GM18508 (cell line): ENCODE measurements at regions not wholly inside any gene's neighbourhood (a gene's known extent, or its start where the extent isn't known, plus 50 kb on each side); places are given as distances from the start of the nearest gene placed in this dataset.
"Not testable (repeated sequence)": the region's sequence is repeated elsewhere in the genome, so short reads cannot be mapped to it uniquely, and the experiment has no call there.

ENCODE experiments used
- ATAC-seq: cut with Tn5 transposase; IDR thresholded peaks from one replicate; pipeline ENCODE4 v1.9.1; 2021; ENCODE audit warnings: moderate number of reproducible peaks; ENCODE audit not compliant: insufficient read depth, unreplicated experiment

GRCh38 chrX:25151749-25152148 is 136.0 kb upstream of the ARX start:
- ATAC-seq, result no peak

- ATAC-seq, result no peak
Observed at GRCh38 chrX:25144043-25144940, 128.5 kb upstream of the ARX start.

DNA sequence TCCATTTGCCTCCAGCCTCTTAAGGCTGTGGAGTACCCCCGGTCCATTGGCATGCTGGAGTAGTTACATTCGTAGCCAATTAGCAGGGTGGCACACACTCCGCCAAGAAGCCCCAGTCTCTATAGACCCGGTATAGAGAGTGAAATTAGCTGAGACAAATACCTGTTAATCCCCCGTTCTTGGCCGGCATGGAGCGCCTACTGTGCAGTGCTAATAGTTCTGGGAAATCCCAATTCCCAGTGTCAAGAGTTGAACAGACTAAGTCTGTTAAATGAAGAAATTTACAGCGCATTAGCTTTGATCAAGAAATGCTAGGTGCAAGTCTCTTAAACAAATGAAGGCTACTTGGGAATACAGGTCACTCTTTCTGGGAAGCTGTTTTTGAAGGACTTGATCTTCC is 127.8 kb upstream of the ARX start:
- ATAC-seq, result no peak

DNA sequence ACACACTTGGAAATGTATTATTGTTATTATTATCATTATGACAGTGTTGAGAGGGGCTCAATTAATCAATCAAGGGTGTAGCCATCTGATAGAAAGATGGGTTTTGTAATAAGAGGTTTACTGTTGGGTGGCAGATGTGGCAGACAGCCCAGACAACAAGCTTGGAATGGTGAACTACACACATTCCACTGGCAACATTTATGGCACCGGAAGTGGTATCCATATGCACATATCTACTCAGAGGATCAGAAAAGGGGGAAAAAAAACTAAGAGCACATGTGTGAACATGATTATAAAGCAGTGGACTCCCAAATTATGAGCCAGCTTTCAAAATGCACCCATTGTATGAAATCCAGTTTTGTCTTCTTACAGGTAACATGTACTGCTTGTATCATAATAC is 125.9 kb upstream of the ARX start:
- ATAC-seq, result no peak

DNA sequence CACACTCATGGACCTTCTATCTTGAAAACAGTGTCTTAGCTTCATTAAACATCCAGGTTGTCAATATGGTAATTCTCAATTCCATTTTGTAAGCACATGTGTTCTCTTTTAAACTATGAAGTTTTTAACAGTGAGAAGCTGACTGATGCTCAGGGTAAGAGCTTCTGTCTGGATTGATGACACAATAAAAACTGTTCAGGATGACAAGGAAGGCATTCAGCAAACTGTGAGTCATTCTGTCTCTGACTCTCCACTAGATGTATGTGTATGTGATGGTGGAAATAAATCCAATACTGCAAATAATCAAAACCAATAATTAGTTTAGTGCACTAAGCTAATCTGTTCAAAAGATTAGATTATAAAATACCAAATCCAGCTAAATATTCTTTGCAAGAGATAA is 115.3 kb upstream of the ARX start:
- no peak for ATAC-seq

GRCh38 chrX:25130619-25131018 is 114.9 kb upstream of the ARX start:
- ATAC-seq, result no peak

GRCh38 chrX:25125483-25125882 is 109.7 kb upstream of the ARX start:
- ATAC-seq, result no peak

DNA sequence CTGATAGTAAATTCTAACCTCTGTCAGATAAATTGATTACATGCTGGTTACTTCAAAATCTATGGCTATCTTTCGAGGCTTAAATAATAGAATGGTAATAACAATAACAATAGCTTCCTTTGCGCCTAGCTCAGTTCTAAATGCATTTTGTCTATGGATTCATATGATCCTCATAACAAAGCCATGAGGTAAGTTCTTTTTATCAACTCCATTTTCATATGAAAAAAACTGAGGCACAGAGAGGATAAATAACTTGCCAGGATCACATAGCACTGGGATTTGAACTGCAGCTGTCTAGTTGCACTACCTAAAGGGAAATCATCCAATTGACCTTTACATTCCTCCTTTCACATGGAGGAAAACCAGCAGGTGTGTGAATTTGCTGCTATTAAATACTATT is 108.6 kb upstream of the ARX start:
- no peak for ATAC-seq

GRCh38 chrX:25112156-25112555 is 96.4 kb upstream of the ARX start:
- no peak for ATAC-seq

- ATAC-seq, result no peak
Observed at GRCh38 chrX:25108481-25108880, 92.7 kb upstream of the ARX start.

- ATAC-seq, result no peak
Observed at GRCh38 chrX:25105221-25105620, 89.5 kb upstream of the ARX start.

- no peak for ATAC-seq
Observed at GRCh38 chrX:25096522-25097045, 80.8 kb upstream of the ARX start.

DNA sequence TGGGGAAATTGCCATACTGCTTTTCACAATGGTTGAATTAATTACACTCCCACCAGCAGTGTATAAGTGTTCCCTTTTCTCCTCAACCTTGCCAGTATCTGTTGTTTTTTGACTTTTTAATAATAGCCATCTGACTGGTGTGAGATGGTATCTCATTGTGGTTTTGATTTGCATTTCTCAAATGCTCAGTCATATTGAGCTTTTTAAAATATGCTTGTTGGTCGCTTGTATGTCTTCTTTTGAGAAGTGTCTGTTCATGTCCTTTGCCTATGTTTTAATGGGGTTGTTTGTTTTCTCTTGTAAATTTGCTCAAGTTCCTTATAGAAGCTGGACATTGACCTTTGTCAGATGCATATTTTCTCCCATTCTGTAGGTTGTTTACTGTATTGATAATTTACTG is 75.4 kb upstream of the ARX start:
- ATAC-seq, result not testable (repeated sequence)

DNA sequence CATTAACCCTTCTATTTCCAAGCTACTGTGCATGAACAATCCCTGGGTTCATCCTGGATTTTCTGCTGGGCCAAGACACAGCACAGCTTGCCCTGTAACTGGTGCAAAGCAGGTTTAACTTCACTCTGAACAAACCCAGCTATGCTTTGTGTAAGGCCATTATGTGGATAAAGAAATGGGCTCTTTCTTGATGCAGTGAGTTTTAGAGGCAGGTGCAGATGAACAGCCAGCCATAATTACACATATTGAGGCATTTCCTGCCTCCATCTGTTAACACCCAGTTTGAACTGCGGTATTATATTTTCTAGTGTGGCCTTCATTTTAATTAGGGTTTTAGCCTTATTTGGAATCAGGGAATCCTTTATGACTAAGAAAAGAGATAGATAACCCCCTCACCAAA is 68.7 kb upstream of the ARX start:
- ATAC-seq, result no peak

DNA sequence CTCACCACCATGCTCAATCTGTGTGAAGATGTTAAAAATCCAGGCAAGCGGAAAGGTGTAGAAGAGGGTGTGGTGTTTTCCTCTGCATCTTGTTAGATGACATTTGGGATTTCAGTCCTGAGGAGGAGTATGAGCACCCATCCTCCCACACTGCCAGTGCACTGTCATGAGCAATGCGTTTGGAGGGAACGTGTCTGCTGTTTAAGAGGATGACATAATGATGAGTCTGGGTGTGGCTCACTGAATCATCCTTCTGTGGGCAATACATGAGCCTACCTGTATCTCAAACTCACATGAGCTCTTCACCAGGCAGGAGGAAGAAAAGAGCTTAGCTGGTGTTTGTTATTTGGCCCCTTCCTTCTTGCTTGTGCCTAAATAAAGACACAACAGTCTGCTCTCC is 67.9 kb upstream of the ARX start:
- ATAC-seq, result no peak

DNA sequence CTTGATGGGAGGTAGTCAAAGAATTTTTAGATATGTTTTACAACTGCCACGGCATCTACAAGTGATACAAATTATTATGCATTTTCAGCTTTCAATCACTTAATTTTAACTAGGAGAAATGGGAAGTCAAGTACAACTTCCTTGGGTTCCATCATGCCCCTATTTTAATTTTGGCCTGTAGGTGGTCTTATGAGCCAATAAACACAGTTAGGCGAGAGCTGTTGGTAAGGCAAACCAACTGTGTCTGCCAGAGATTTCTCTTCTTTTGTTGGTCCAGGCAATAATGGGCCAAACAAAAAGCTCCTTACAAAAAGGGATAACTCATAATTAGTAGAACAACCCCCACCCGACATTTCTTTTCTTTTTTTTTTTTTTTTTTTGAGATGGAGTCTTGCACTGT is 63.3 kb upstream of the ARX start:
- ATAC-seq, result no peak

GRCh38 chrX:25076941-25077500 is 61.3 kb upstream of the ARX start:
- no peak for ATAC-seq

GRCh38 chrX:25072247-25072646 is 56.5 kb upstream of the ARX start:
- ATAC-seq, result no peak

DNA sequence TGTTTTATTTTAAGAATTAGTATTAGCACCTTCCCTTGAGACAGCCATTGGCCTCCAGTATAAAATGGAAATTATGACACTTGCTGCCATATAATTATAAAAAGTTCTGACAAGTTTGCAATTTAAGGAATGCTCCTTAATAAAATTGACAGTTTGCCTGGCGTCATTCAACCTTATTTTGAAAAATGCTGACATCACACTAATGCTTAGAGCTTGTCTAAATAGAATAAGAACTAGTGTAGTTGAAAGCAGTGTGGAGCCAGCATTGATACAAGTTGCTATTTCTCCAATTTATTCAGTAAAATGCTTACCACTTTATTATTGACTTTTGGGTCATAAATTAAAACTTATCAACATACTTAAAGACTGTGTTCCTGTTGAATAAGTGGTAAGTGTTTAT is 54.3 kb upstream of the ARX start:
- ATAC-seq, result no peak

GRCh38 chrX:25069209-25069608 is 53.4 kb upstream of the ARX start:
- ATAC-seq, result no peak

GRCh38 chrX:25068340-25068739 is 52.6 kb upstream of the ARX start:
- ATAC-seq, result no peak
